ENCODE measurements at regions not wholly inside any gene's neighbourhood (a gene's known extent, or its start where the extent isn't known, plus 50 kb on each side); places are given as distances from the start of the nearest gene placed in this dataset.

DNA sequence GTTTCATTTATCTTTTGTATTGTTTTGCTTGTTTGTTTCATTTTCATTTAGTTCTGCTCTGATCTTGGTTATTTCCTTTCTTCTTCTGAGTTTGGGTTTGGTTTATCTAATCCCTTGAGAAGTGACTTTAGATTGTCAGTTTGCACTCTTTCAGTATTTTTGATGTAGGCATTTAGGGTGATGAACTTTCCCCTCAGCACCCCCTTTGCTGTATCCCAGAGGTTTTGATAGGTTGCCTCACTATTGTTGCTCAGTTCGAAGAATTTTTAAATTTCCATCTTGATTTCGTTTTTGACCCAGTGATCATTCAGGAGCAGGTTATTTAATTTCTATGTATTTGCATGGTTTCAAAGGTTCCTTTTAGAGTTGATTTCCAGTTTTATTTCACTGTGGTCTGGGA lies 119.6 kb upstream of the SSTR4 start:
- TF ChIP-seq EZH2 (IDR thresholded peaks at IDR 0.05; ENCODE audit: insufficient read depth, poor library complexity, severe bottlenecking) = no peak
- no peak for TF ChIP-seq EZH2phosphoT487 (IDR thresholded peaks at IDR 0.05; ENCODE audit: insufficient read depth, low read depth)
